ENCODE measurements at regions not wholly inside any gene's neighbourhood (a gene's known extent, or its start where the extent isn't known, plus 50 kb on each side); places are given as distances from the start of the nearest gene placed in this dataset.

DNA sequence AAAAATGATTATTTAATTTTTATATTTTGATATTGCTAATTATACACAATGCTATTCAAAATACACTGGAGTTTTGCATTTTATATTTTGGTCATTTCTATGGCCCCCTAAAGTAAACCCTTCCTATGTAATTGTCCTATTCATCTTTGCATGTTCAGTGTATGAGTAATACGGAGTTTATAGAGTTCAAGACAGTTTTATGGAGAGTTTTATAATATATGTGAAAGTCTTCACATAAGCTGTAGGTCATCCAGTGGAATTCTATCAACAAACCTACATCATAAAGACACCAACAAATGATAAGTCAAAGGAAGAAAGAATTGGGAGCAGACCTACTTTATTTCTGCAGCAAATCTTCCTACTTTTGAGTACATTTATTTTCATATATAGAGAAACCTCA, 1200.4 kb upstream of the EPHA6 start:
- TF ChIP-seq, protein P1, sequence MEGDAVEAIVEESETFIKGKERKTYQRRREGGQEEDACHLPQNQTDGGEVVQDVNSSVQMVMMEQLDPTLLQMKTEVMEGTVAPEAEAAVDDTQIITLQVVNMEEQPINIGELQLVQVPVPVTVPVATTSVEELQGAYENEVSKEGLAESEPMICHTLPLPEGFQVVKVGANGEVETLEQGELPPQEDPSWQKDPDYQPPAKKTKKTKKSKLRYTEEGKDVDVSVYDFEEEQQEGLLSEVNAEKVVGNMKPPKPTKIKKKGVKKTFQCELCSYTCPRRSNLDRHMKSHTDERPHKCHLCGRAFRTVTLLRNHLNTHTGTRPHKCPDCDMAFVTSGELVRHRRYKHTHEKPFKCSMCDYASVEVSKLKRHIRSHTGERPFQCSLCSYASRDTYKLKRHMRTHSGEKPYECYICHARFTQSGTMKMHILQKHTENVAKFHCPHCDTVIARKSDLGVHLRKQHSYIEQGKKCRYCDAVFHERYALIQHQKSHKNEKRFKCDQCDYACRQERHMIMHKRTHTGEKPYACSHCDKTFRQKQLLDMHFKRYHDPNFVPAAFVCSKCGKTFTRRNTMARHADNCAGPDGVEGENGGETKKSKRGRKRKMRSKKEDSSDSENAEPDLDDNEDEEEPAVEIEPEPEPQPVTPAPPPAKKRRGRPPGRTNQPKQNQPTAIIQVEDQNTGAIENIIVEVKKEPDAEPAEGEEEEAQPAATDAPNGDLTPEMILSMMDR (IDR thresholded peaks at IDR 0.05; ENCODE audit: poor library complexity, severe bottlenecking), result no peak
- TF ChIP-seq POLR2AphosphoS5 (IDR thresholded peaks at IDR 0.05) (no peak), RAD21 (conservative IDR thresholded peaks at IDR 0.05) (no peak), EZH2 (IDR thresholded peaks at IDR 0.05; ENCODE audit: borderline replicate concordance, insufficient read depth, low read length, poor library complexity, severe bottlenecking) (no peak), SMC3 (conservative IDR thresholded peaks at IDR 0.05; ENCODE audit: poor library complexity) (no peak), EP300 (conservative IDR thresholded peaks at IDR 0.05; ENCODE audit: poor library complexity, severe bottlenecking) (no peak), TAF1 (IDR thresholded peaks at IDR 0.05; ENCODE audit: low read depth) (no peak)
- TF ChIP-seq, protein P2, sequence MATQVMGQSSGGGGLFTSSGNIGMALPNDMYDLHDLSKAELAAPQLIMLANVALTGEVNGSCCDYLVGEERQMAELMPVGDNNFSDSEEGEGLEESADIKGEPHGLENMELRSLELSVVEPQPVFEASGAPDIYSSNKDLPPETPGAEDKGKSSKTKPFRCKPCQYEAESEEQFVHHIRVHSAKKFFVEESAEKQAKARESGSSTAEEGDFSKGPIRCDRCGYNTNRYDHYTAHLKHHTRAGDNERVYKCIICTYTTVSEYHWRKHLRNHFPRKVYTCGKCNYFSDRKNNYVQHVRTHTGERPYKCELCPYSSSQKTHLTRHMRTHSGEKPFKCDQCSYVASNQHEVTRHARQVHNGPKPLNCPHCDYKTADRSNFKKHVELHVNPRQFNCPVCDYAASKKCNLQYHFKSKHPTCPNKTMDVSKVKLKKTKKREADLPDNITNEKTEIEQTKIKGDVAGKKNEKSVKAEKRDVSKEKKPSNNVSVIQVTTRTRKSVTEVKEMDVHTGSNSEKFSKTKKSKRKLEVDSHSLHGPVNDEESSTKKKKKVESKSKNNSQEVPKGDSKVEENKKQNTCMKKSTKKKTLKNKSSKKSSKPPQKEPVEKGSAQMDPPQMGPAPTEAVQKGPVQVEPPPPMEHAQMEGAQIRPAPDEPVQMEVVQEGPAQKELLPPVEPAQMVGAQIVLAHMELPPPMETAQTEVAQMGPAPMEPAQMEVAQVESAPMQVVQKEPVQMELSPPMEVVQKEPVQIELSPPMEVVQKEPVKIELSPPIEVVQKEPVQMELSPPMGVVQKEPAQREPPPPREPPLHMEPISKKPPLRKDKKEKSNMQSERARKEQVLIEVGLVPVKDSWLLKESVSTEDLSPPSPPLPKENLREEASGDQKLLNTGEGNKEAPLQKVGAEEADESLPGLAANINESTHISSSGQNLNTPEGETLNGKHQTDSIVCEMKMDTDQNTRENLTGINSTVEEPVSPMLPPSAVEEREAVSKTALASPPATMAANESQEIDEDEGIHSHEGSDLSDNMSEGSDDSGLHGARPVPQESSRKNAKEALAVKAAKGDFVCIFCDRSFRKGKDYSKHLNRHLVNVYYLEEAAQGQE (IDR thresholded peaks at IDR 0.05; ENCODE audit: borderline replicate concordance), result no peak
